Natural killer cell (primary cell): ENCODE measurements at regions not wholly inside any gene's neighbourhood (a gene's known extent, or its start where the extent isn't known, plus 50 kb on each side); places are given as distances from the start of the nearest gene placed in this dataset.

ENCODE experiments used
- ATAC-seq, 3 donors: fragments of 150-1000 bp in 2 of 3; fragments of 200-7000 bp in 1 of 3; cut with Tn5 transposase; 1 replicate in 1 of 3; 2 replicates in 2 of 3; pipeline ENCODE4 v1.10.0; 2021; ENCODE audit warnings: mild to moderate bottlenecking in 2 of 3, moderate library complexity in 2 of 3
- DNase-seq, 2 donors: peaks; one replicate each; pipeline versions ENCODE4 v3.0.0 to v3.0.0-alpha.2; 2013 to 2021; ENCODE audit warnings: mixed read lengths in 1 of 2
- H3K27ac ChIP-seq: one replicate; pipeline ENCODE4 v1.5.1; 2013; ENCODE audit warnings: mild to moderate bottlenecking, low read length
- H3K27me3 ChIP-seq: one replicate; pipeline ENCODE4 v1.6.1; 2013; ENCODE audit warnings: low read length; ENCODE audit not compliant: control insufficient read depth, insufficient read depth
- H3K36me3 ChIP-seq: one replicate; pipeline ENCODE4 v1.6.1; 2013; ENCODE audit warnings: low read length; ENCODE audit not compliant: control insufficient read depth, insufficient read depth
- H3K4me1 ChIP-seq: one replicate; pipeline ENCODE4 v1.6.1; 2013; ENCODE audit warnings: low read length; ENCODE audit not compliant: control insufficient read depth, insufficient read depth
- H3K4me3 ChIP-seq: one replicate; pipeline ENCODE4 v1.5.1; 2013; ENCODE audit warnings: low read length
- H3K9me3 ChIP-seq: one replicate; pipeline ENCODE4 v1.6.1; 2013; ENCODE audit warnings: low read length; ENCODE audit not compliant: control insufficient read depth, insufficient read depth
- H3K27ac Mint-ChIP-seq, 2 donors: one replicate each; pipeline ENCODE4 v1.8.0; 2022; ENCODE audit warnings: mild to moderate bottlenecking in 2 of 2, mixed read lengths in 2 of 2, moderate library complexity in 1 of 2
- H3K27me3 Mint-ChIP-seq, 2 donors: one replicate each; pipeline ENCODE4 v1.8.0; 2022; ENCODE audit warnings: low read depth in 2 of 2, mixed read lengths in 2 of 2
- H3K36me3 Mint-ChIP-seq: one replicate; pipeline ENCODE4 v1.8.0; 2022; ENCODE audit warnings: mixed read lengths
- H3K4me1 Mint-ChIP-seq, 2 donors: one replicate each; pipeline ENCODE4 v1.8.0; 2022; ENCODE audit warnings: mixed read lengths in 2 of 2
- H3K4me3 Mint-ChIP-seq: one replicate; pipeline ENCODE4 v1.8.0; 2022; ENCODE audit warnings: mild to moderate bottlenecking, moderate library complexity, mixed read lengths
- H3K9me3 Mint-ChIP-seq, 2 donors: one replicate each; pipeline ENCODE4 v1.8.0; 2022; ENCODE audit warnings: mixed read lengths in 2 of 2
- WGBS: methylation state at CpG from one replicate; pipeline ENCODE4 v1.1.7; 2013; ENCODE audit warnings: missing lambda C conversion rate; ENCODE audit not compliant: insufficient coverage; 5-methylcytosine and 5-hydroxymethylcytosine counted together
- intact Hi-C: fragments of 100-400 bp; cut with micrococcal nuclease; formaldehyde crosslinking; loops from one replicate; pipeline ENCODE4 v1.14.2; 2022
- TF ChIP-seq, protein P1 (sequence below): fragments of 200-600 bp; IDR thresholded peaks from one replicate; pipeline ENCODE4 v1.8.0; 2022; ENCODE audit warnings: antibody characterized with exemption

GRCh38 chr15:62737551-62737950, 305.0 kb upstream of the TPM1 start:
- H3K36me3 ChIP-seq = no peaks in the 10 kb centered on the region
- Mint-ChIP-seq H3K36me3 (no peaks in the 10 kb centered on the region), H3K27ac (no peak overlapping the region), H3K4me3 (no peak overlapping the region), H3K9me3 (no peaks in the 10 kb centered on the region), H3K4me1 (peaks cover 4 to 5% of the 10 kb centered on the region in 2 donors), H3K27me3 (no peaks in the 10 kb centered on the region)
- no peaks in the 10 kb centered on the region for H3K4me1 ChIP-seq
- WGBS = 84% methylated on average over 3 of the region's 4 CpGs
- ATAC-seq = no peak
- no peak overlapping the region for H3K4me3 ChIP-seq
- TF ChIP-seq, protein P1, sequence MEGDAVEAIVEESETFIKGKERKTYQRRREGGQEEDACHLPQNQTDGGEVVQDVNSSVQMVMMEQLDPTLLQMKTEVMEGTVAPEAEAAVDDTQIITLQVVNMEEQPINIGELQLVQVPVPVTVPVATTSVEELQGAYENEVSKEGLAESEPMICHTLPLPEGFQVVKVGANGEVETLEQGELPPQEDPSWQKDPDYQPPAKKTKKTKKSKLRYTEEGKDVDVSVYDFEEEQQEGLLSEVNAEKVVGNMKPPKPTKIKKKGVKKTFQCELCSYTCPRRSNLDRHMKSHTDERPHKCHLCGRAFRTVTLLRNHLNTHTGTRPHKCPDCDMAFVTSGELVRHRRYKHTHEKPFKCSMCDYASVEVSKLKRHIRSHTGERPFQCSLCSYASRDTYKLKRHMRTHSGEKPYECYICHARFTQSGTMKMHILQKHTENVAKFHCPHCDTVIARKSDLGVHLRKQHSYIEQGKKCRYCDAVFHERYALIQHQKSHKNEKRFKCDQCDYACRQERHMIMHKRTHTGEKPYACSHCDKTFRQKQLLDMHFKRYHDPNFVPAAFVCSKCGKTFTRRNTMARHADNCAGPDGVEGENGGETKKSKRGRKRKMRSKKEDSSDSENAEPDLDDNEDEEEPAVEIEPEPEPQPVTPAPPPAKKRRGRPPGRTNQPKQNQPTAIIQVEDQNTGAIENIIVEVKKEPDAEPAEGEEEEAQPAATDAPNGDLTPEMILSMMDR = no peak
- DNase-seq = no peak
- no peak overlapping the region for H3K27ac ChIP-seq
- no peaks in the 10 kb centered on the region for H3K9me3 ChIP-seq
- intact Hi-C loops = no loop called here
- no peaks in the 10 kb centered on the region for H3K27me3 ChIP-seq

GRCh38 chr15:62739082-62739481, 303.5 kb upstream of the TPM1 start:
- H3K4me3 ChIP-seq = no peak overlapping the region
- no peaks in the 10 kb centered on the region for H3K27me3 ChIP-seq
- H3K9me3 ChIP-seq = no peaks in the 10 kb centered on the region
- ATAC-seq = no peak
- Mint-ChIP-seq H3K9me3 (no peaks in the 10 kb centered on the region), H3K36me3 (no peaks in the 10 kb centered on the region), H3K27me3 (no peaks in the 10 kb centered on the region), H3K27ac (no peak overlapping the region), H3K4me1 (peaks cover 6 to 7% of the 10 kb centered on the region in 2 donors), H3K4me3 (no peak overlapping the region)
- WGBS = 76% methylated on average over 4 of the region's 4 CpGs
- TF ChIP-seq, protein P1 = no peak
- DNase-seq = no peak
- intact Hi-C loops = no loop called here
- no peak overlapping the region for H3K27ac ChIP-seq
- H3K4me1 ChIP-seq = no peaks in the 10 kb centered on the region
- H3K36me3 ChIP-seq = no peaks in the 10 kb centered on the region

DNA sequence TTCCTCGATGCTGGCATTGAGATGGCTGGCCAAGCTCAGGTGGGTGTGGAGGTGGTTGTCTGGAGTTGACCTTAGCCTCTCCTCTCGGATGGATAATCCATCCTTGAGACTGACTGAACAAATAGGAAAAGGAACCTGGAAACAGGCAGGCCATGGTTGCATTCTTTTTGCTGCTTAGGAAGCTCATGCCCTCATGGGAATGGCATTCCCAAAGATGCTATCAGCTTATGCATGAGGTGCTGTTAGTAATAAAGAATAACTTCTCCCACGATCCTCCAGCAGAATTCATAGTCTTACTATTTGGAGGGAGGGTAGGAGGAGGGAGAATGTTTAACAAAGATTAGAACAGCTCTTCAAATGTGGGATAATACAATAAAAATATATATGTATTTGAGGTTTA, 303.0 kb upstream of the TPM1 start:
- 76% methylated on average over 2 of the region's 3 CpGs for WGBS
- H3K27ac Mint-ChIP-seq = no peak overlapping the region
- no peak for ATAC-seq
- no peaks in the 10 kb centered on the region for H3K9me3 Mint-ChIP-seq
- peaks cover 6 to 7% of the 10 kb centered on the region in 2 donors for H3K4me1 Mint-ChIP-seq
- no peaks in the 10 kb centered on the region for H3K9me3 ChIP-seq
- no peak for DNase-seq
- H3K4me1 ChIP-seq = no peaks in the 10 kb centered on the region
- H3K27me3 Mint-ChIP-seq = no peaks in the 10 kb centered on the region
- H3K4me3 ChIP-seq = no peak overlapping the region
- no peak overlapping the region for H3K4me3 Mint-ChIP-seq
- H3K27me3 ChIP-seq = no peaks in the 10 kb centered on the region
- intact Hi-C loops = no loop called here
- H3K27ac ChIP-seq = no peak overlapping the region
- no peaks in the 10 kb centered on the region for H3K36me3 ChIP-seq
- H3K36me3 Mint-ChIP-seq = no peaks in the 10 kb centered on the region
- TF ChIP-seq, protein P1 = no peak

- no peaks in the 10 kb centered on the region for H3K27me3 Mint-ChIP-seq
- H3K36me3 ChIP-seq = no peaks in the 10 kb centered on the region
- no peak overlapping the region for H3K4me3 ChIP-seq
- peaks cover 6 to 7% of the 10 kb centered on the region in 2 donors for H3K4me1 Mint-ChIP-seq
- no peaks in the 10 kb centered on the region for H3K9me3 ChIP-seq
- H3K9me3 Mint-ChIP-seq = no peaks in the 10 kb centered on the region
- no peaks in the 10 kb centered on the region for H3K36me3 Mint-ChIP-seq
- no peaks in the 10 kb centered on the region for H3K27me3 ChIP-seq
- no peak for ATAC-seq
- no peak for DNase-seq
- H3K27ac ChIP-seq = no peak overlapping the region
- TF ChIP-seq, protein P1 = no peak
- intact Hi-C loops = no loop called here
- H3K4me1 ChIP-seq = no peaks in the 10 kb centered on the region
- no peak overlapping the region for H3K4me3 Mint-ChIP-seq
- H3K27ac Mint-ChIP-seq = no peak overlapping the region
- 88% methylated on average over 15 of the region's 15 CpGs for WGBS
These were observed 302.2 kb upstream of the TPM1 start for GRCh38 chr15:62740141-62741004.
